GM10266 (cell line): ENCODE measurements at regions not wholly inside any gene's neighbourhood (a gene's known extent, or its start where the extent isn't known, plus 50 kb on each side); places are given as distances from the start of the nearest gene placed in this dataset.

Source experiments
- DNase-seq: peaks from one replicate; pipeline ENCODE4 v3.0.0; 2012; ENCODE audit errors: extremely low spot score
- TF ChIP-seq, protein P1 (sequence below): IDR thresholded peaks from 2 replicates; pipeline ENCODE4 v1.5.1; 2012; ENCODE audit warnings: mild to moderate bottlenecking, low read depth; ENCODE audit not compliant: control insufficient read depth, insufficient read depth; ENCODE audit errors: missing control alignments

DNA sequence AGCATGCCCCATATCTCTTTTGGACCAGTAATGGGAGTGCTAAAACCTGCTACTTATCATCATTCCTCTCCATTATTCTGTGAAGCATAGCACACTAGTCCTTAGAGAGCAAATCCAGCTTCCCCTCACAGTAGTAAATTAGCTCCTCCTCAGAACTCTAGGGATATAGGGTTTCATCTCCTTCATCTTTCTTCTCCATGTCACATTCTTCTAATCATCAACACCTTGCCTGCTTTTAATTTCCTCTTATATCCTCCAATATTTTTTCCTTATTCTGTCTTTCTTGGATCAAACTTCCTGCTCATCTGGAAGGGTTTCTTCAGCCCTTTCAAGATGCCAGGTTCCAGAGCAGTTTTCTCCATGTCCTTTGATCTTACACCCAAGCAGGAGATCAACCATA, 321.4 kb upstream of the ACVR2A start:
- TF ChIP-seq, protein P1, sequence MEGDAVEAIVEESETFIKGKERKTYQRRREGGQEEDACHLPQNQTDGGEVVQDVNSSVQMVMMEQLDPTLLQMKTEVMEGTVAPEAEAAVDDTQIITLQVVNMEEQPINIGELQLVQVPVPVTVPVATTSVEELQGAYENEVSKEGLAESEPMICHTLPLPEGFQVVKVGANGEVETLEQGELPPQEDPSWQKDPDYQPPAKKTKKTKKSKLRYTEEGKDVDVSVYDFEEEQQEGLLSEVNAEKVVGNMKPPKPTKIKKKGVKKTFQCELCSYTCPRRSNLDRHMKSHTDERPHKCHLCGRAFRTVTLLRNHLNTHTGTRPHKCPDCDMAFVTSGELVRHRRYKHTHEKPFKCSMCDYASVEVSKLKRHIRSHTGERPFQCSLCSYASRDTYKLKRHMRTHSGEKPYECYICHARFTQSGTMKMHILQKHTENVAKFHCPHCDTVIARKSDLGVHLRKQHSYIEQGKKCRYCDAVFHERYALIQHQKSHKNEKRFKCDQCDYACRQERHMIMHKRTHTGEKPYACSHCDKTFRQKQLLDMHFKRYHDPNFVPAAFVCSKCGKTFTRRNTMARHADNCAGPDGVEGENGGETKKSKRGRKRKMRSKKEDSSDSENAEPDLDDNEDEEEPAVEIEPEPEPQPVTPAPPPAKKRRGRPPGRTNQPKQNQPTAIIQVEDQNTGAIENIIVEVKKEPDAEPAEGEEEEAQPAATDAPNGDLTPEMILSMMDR, result no peak
- DNase-seq, result no peak

- TF ChIP-seq, protein P1, result no peak
These were observed 322.9 kb upstream of the ACVR2A start for GRCh38 chr2:147521936-147522335.

DNA sequence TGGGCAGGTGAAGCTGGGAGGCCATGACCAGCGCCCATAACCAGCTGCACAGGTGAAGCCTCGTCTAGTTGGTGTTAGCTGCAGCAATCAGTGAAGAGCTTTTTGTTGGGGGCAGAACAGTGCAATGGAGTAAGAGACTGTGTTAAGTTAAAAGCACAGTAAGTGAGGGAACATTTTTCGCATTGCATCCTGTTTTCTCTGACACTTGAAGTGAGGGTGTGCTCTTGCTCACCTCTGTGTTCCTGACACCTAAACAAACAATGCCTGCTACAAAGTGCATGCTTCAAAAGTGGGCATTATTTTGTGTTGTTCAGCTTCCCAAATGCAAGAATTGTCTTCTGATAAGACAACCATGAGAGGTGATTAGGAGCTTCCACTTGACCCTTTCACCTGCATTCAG, 324.0 kb upstream of the ACVR2A start:
- DNase-seq, result no peak

More at GRCh38 chr2:147521936-147522335, 322.9 kb upstream of the ACVR2A start:
- no peak for DNase-seq

DNA sequence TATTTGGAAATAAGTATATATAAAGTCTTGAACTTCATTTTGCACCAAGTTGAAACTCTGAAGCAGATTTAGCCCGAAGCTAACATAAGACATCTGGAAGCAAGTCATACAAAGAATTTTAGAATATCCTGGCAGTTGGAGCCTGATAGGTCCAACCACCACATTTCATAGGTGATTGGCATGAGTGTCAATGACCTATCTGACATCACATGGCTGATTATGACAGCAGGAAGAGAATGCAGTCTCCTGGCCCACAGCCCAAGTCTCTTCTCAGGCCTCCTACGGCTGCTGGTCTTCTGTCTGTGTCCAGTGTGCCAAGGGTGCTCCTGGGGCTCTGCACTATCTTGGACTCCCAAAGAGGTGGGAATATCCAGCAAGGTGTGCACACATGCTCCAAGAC, 325.7 kb upstream of the ACVR2A start:
- DNase-seq, result no peak
- TF ChIP-seq, protein P1, result no peak

More for the DNA sequence above, 324.0 kb upstream of the ACVR2A start:
- TF ChIP-seq, protein P1, result no peak

- TF ChIP-seq, protein P1, result no peak
- DNase-seq, result no peak
These were observed 329.6 kb upstream of the ACVR2A start for GRCh38 chr2:147515213-147515612.

DNA sequence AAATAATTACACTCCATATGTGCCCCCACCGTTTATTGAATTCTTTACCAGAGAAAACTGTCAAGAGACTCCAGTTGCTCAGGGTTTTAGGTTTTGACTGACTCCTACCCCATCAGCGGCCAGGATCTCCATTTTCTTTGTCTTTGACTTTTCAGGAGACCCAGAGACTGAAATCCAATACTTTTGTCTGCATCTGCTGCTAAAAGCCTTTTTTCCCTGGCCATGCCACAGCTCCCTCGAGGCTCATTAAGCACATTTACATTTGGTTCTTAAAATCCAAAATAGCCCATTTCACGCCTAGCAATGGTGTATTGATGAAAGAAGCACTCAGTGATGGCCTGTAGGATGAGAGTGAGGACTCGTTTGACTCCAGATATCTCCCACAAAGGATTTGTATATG, 332.6 kb upstream of the ACVR2A start:
- TF ChIP-seq, protein P1, result no peak
- no peak for DNase-seq

DNA sequence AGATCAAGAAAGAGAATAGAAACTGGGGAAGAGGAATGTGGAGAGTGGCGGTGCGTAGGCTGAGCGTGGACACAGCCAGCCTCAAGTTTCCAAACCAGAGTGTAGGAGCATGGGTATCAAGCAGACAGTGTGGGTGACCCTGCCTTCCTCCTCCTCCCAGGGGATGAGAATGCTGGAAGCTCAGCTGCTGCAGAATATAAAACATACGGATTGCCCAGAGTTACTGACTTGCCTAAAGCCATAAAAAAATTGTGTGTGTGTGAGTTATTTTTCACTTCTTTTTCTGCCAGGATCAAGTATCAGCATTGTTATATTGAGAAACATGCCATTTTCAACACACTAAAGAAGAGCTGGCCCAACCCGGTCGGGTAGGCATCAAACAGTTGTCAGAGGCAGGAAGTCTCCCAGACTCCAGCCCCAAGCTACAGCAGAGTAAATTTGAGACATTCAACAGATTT, 333.3 kb upstream of the ACVR2A start:
- TF ChIP-seq, protein P1, result no peak

More for the DNA sequence above, 333.3 kb upstream of the ACVR2A start:
- no peak for DNase-seq
